DND-41 (cell line): ENCODE measurements at regions not wholly inside any gene's neighbourhood (a gene's known extent, or its start where the extent isn't known, plus 50 kb on each side); places are given as distances from the start of the nearest gene placed in this dataset.

ENCODE experiments used
- ATAC-seq: fragments of 200-7000 bp; cut with Tn5 transposase; 3 replicates; pipeline ENCODE4 v1.9.1; 2021; ENCODE audit warnings: low read depth; ENCODE audit not compliant: insufficient read depth
- DNase-seq: peaks from one replicate; pipeline ENCODE4 v3.0.0-alpha.2; 2020
- H2AFZ ChIP-seq: 2 replicates; pipeline ENCODE4 v1.6.0; 2012; ENCODE audit warnings: low read depth, low read length
- H3K27ac ChIP-seq: 2 replicates; pipeline ENCODE4 v1.5.1; 2012; ENCODE audit warnings: low read length, inconsistent platforms
- H3K27me3 ChIP-seq: fragments of 200-600 bp; sonication (generic); 2 replicates; pipeline ENCODE4 v1.6.0; 2012; ENCODE audit warnings: low read length, mild to moderate bottlenecking, inconsistent platforms; ENCODE audit not compliant: insufficient read depth, poor library complexity
- H3K36me3 ChIP-seq: 2 replicates; pipeline ENCODE4 v1.5.1; 2012; ENCODE audit warnings: low read length, inconsistent platforms; ENCODE audit not compliant: insufficient read depth
- H3K4me1 ChIP-seq: 2 replicates; pipeline ENCODE4 v1.5.1; 2012; ENCODE audit warnings: mild to moderate bottlenecking, low read length; ENCODE audit not compliant: insufficient read depth
- H3K4me2 ChIP-seq: 2 replicates; pipeline ENCODE4 v1.6.0; 2012; ENCODE audit warnings: mild to moderate bottlenecking, moderate library complexity, low read length, inconsistent platforms; ENCODE audit not compliant: insufficient read depth
- H3K4me3 ChIP-seq, 2 experiments: fragments of 200-600 bp in 1 of 2; shearing (Covaris generic) in 1 of 2; 2 replicates each; pipeline ENCODE4 v1.5.1; 2012 to 2016; ENCODE audit warnings: inconsistent platforms in 2 of 2, low read length in 2 of 2, mild to moderate bottlenecking in 2 of 2, low read depth in 1 of 2, moderate library complexity in 1 of 2
- H3K79me2 ChIP-seq: 2 replicates; pipeline ENCODE4 v1.6.0; 2012; ENCODE audit warnings: low read length, inconsistent platforms; ENCODE audit not compliant: insufficient read depth
- H3K9ac ChIP-seq: 2 replicates; pipeline ENCODE4 v1.6.0; 2012; ENCODE audit warnings: low read depth, mild to moderate bottlenecking, inconsistent platforms, low read length, moderate library complexity
- H3K9me3 ChIP-seq: 2 replicates; pipeline ENCODE4 v1.5.1; 2012; ENCODE audit warnings: low read length, moderate library complexity, mild to moderate bottlenecking, inconsistent platforms; ENCODE audit not compliant: insufficient read depth, severe bottlenecking
- H4K20me1 ChIP-seq: 2 replicates; pipeline ENCODE4 v1.6.0; 2012; ENCODE audit warnings: low read length; ENCODE audit not compliant: insufficient read depth
- CTCF ChIP-seq: IDR thresholded peaks from 2 replicates; pipeline ENCODE4 v1.5.1; 2012; ENCODE audit warnings: borderline replicate concordance, low read length, moderate library complexity, mild to moderate bottlenecking; ENCODE audit not compliant: poor library complexity, severe bottlenecking; ENCODE audit errors: extremely low read depth
- EZH2 ChIP-seq: IDR thresholded peaks from 3 replicates; pipeline ENCODE4 v1.6.1; 2012; ENCODE audit warnings: borderline replicate concordance, low read depth, mild to moderate bottlenecking, moderate library complexity, low read length, inconsistent platforms; ENCODE audit not compliant: severe bottlenecking

GRCh38 chr5:124645396-124645795 is 101.0 kb downstream of the ZNF608 start:
- no peaks in the 10 kb centered on the region for H3K36me3 ChIP-seq
- peak overlapping the region; percentile 46; the same call in 1 of the 2 replicates for H3K27ac ChIP-seq
- no peaks in the 10 kb centered on the region for H3K79me2 ChIP-seq
- no peaks in the 10 kb centered on the region for H3K27me3 ChIP-seq
- H3K9me3 ChIP-seq, result no peaks in the 10 kb centered on the region
- H3K4me2 ChIP-seq, result peak overlapping the region; percentile 11; the same call in 1 of the 2 replicates
- no peak overlapping the region for H2AFZ ChIP-seq
- ATAC-seq, result no peak
- no peak overlapping the region; the same call in 1 of the 2 replicates for H3K9ac ChIP-seq
- H3K4me1 ChIP-seq, result peaks cover 71% of the 10 kb centered on the region
- peaks cover 5% of the 10 kb centered on the region; the same call in 1 of the 2 replicates for H4K20me1 ChIP-seq
- H3K4me3 ChIP-seq, result no peak overlapping the region
- DNase-seq, result peak; percentile 58
- no peak for TF ChIP-seq CTCF
- TF ChIP-seq EZH2, result no peak

DNA sequence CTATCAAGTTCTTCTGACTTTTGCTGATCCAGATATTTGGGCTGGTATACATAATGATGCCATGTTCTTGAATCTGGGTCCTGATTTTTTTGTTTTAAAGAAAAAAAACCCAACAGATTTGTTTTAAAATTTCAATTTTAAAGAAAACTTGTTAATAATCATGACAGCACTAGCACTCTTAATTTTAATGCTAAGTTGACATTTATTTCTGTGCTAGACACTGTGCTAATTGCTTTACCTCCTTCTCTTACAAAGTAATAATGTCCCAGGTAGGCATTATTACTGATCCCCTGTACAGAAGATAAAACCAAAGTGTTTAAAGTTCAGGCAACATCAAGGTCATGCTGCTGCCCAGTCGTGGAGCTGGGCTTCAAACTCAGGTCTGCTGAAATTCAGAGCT is 101.9 kb downstream of the ZNF608 start:
- TF ChIP-seq CTCF (no peak), EZH2 (no peak)
- Histone ChIP-seq H2AFZ (no peak overlapping the region), H3K4me1 (peaks cover 63% of the 10 kb centered on the region), H4K20me1 (peaks cover 5% of the 10 kb centered on the region; the same call in 1 of the 2 replicates), H3K4me3 (no peak overlapping the region), H3K27ac (peak overlapping the region; percentile 46; the same call in 1 of the 2 replicates), H3K27me3 (no peaks in the 10 kb centered on the region), H3K79me2 (no peaks in the 10 kb centered on the region), H3K9me3 (no peaks in the 10 kb centered on the region), H3K9ac (no peak overlapping the region), H3K36me3 (no peaks in the 10 kb centered on the region), H3K4me2 (no peak overlapping the region)
- no peak for DNase-seq
- ATAC-seq, result no peak

GRCh38 chr5:124644138-124644537 is 102.3 kb downstream of the ZNF608 start:
- no peaks in the 10 kb centered on the region for H3K27me3 ChIP-seq
- peaks cover 58% of the 10 kb centered on the region for H3K4me1 ChIP-seq
- H3K4me3 ChIP-seq, result no peak overlapping the region
- no peaks in the 10 kb centered on the region for H3K79me2 ChIP-seq
- H2AFZ ChIP-seq, result no peak overlapping the region
- H3K9me3 ChIP-seq, result no peaks in the 10 kb centered on the region
- H3K36me3 ChIP-seq, result no peaks in the 10 kb centered on the region
- peak overlapping the region; percentile 1; the same call in 1 of the 2 replicates for H3K27ac ChIP-seq
- ATAC-seq, result no peak
- H3K4me2 ChIP-seq, result no peak overlapping the region
- no peak overlapping the region for H3K9ac ChIP-seq
- TF ChIP-seq EZH2, result no peak
- TF ChIP-seq CTCF, result no peak
- no peak for DNase-seq
- peaks cover 4% of the 10 kb centered on the region; the same call in 1 of the 2 replicates for H4K20me1 ChIP-seq
